Fibroblast of mammary gland (primary cell): ENCODE measurements at regions not wholly inside any gene's neighbourhood (a gene's known extent, or its start where the extent isn't known, plus 50 kb on each side); places are given as distances from the start of the nearest gene placed in this dataset.

ENCODE experiments used
- DNase-seq: peaks from one replicate; pipeline ENCODE4 v3.0.0-alpha.2; 2010; ENCODE audit warnings: low read depth
- H3K4me3 ChIP-seq: 2 replicates; pipeline ENCODE4 v1.5.1; 2011; ENCODE audit warnings: low read depth, mild to moderate bottlenecking, low read length, moderate library complexity; ENCODE audit not compliant: control insufficient read depth
- TF ChIP-seq, protein P1 (sequence below): conservative IDR thresholded peaks from 2 replicates; pipeline ENCODE4 v1.5.1; 2011; ENCODE audit warnings: low read depth, low read length, inconsistent platforms; ENCODE audit not compliant: control insufficient read depth, insufficient read depth

DNA sequence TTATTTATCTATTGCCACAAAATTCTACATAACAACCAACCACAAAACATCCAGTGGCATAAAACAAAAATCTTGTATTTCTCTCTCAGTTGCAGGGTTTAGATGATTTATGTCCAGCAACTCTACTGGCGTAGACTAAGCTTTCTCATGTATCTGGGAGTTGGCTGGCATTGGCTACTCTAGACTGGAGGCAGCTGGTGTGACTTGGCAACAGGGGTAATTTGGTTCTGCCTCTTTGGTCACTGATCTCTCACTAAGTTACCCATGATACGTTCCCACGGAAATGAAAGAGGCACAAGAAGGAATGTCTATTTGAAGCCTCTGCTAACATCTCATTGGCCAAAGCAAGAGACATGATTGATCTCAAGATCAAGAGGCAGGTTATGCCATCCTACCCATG is 144.0 kb downstream of the HS3ST3B1 start:
- no peak for DNase-seq
- TF ChIP-seq, protein P1, sequence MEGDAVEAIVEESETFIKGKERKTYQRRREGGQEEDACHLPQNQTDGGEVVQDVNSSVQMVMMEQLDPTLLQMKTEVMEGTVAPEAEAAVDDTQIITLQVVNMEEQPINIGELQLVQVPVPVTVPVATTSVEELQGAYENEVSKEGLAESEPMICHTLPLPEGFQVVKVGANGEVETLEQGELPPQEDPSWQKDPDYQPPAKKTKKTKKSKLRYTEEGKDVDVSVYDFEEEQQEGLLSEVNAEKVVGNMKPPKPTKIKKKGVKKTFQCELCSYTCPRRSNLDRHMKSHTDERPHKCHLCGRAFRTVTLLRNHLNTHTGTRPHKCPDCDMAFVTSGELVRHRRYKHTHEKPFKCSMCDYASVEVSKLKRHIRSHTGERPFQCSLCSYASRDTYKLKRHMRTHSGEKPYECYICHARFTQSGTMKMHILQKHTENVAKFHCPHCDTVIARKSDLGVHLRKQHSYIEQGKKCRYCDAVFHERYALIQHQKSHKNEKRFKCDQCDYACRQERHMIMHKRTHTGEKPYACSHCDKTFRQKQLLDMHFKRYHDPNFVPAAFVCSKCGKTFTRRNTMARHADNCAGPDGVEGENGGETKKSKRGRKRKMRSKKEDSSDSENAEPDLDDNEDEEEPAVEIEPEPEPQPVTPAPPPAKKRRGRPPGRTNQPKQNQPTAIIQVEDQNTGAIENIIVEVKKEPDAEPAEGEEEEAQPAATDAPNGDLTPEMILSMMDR: no peak
- no peak overlapping the region for H3K4me3 ChIP-seq

DNA sequence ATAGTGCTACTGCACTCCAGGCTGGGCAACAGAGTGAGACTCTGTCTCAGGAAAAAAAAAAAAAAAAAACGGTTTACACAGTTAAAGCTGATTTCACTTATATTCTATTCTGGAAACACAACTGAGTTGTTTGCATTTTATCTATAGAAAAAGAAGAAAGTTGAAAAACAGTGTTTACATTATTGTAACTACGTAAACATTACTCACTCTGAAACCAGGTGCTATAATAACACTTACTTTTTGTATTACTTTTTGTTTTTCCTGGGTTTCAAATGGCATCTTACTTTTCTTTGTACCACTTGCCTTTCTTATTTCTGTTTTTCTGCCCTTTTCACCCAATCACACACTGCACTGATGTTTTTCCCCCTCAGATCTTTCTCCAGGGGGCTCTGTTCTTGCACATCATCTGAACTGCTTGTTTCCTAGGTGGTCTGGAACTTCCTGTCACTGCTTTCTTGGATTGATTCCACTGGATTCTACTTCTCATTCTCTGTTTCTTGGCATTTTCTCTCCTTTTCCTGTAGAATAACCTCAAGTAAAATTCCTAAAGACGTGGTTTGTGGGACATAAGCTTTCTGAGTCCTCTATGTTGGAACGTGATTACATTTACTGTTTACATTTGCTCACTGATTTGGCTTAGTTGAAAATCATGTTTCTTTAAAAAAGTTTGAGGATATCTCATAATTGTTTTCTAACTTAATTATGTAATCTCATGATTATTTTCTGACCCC is 142.1 kb downstream of the HS3ST3B1 start:
- TF ChIP-seq, protein P1: no peak
- no peak for DNase-seq
- no peak overlapping the region for H3K4me3 ChIP-seq

DNA sequence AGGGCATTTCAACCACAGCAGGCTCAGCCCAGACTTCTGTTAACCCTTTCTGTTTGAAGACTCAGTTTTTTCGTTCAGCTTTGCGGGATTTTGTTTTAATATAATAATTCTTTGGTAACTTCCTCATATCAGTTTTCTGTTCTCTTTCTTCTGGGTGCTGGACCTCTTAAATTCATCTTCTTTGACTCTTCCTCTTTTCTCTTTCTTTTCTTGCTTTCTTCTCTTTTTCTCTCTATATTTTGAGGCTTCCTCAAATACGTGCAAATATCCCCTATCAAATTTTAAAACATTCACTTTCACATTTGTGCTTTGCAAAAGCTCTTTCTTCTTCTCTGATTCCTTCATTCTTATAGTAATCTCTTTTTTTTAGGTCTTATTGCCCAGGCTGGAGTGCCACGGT is 136.3 kb downstream of the HS3ST3B1 start:
- H3K4me3 ChIP-seq: no peak overlapping the region
- DNase-seq: no peak
- TF ChIP-seq, protein P1: no peak

DNA sequence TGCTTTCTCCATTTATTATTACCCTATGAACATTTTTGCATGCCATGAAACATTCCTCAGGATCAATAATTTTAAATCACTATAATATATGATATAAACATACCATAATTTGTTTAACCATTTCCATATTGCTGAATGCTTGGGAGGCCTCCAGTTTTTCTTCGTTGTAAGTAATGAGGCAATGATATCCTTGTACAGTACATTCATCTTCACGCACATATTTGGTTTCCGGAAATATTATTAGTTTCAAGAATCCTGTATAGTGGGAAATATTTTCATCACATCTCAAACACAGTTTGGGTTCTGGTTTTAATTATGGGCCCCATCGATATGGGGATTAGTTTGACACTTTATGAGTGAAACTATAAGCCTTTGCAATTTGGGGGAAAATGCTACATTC is 135.4 kb downstream of the HS3ST3B1 start:
- H3K4me3 ChIP-seq: no peak overlapping the region
- DNase-seq: no peak
- TF ChIP-seq, protein P1: no peak

DNA sequence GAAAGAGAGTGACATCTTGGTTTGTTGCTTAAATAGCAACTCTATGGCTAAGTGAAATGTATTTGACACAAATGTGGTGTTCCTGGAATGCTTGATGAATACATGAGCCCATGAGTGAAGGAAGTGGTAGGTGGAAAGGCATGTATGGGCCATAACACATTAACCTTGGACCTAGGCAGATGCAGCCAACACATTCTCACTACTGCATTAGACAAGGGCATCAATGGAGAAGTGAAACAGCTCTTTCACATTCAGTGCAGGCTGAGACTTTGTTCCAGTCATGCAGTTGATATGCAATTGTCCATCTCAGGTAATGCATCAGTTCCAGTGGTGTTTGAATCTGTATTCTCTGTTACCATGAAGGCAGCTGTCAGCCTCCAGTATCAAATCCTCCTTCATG is 133.6 kb downstream of the HS3ST3B1 start:
- no peak for DNase-seq
- TF ChIP-seq, protein P1: no peak
- H3K4me3 ChIP-seq: no peak overlapping the region

DNA sequence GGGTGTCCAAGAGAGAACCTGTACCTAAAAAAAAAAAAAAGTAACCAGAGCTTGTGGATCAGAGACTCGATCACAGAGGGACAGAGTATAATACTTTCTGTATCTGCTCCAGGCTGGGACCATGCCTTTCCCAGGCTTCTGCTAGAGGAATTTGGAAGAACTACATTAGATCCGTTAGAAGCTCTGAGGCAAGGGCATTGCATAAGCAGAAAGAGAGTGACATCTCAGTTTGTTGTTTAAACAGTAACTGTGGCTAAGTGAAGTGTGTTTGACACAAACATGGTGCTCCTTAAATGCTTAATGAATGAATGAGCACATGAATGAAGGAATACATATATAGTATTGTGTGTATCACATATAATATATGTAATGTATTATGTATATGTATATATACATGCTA is 131.2 kb downstream of the HS3ST3B1 start:
- TF ChIP-seq, protein P1: no peak
- H3K4me3 ChIP-seq: no peak overlapping the region
- no peak for DNase-seq
